HPDE6-E6E7 (cell line): ENCODE measurements at regions not wholly inside any gene's neighbourhood (a gene's known extent, or its start where the extent isn't known, plus 50 kb on each side); places are given as distances from the start of the nearest gene placed in this dataset.

Experiments used
- DNase-seq: peaks from one replicate; pipeline ENCODE4 v3.0.0; 2011; ENCODE audit warnings: missing footprints; ENCODE audit errors: extremely low spot score

DNA sequence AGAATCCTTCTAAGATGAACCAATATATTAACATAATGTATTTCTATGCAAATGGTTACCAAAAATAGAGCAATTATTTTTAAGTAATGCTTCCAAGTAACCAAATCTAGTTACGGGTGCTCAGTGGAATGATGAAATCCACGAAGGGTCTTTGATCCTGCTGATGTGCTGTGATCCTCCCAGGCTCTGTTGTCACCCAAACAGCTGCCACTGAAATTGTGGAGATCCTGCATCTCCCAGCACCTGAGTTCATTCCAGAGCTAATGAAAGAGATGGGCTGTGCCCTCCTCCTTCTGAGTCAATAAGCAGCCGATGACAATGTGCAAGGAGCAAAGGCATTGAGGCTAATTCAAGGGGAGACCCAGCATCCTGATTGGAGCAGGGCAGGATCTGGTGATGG is 362.4 kb upstream of the SOX11 start:
- no peak for DNase-seq

DNA sequence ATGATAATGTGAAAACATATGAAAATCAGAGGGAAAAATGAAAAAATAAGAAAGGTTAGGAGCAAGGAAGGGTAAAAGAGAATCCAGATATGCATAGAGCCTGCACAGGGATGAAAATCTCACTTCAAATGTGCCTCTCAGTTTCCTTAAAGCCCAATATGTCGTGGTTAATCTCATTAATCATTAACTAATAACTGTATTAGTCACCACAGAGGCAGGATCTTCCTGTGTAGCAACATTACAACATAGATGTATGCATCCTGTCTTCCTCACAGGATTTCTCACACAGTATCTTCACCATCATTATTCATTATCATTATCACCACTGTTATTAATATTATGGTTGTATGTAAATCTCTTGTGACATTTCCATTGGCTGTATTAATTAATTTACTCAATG is 361.2 kb upstream of the SOX11 start:
- no peak for DNase-seq

DNA sequence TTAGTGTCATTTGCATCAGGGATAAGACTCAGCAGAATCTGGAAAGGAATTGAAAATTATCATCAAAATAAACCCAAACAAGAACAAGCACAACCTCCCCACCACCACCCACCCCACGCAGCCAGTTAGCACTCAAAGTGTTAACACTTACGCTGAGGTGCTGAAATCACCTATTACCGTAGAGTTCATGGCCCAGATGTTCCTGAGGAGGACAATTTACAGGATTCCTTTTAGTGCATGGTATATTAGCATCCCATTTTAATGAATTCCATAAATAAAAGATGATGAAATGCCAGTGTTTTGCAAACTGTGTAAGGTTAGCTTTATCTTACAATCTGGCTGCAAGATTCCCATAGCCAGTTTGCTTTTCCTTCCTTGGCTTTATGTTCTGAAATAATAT is 359.3 kb upstream of the SOX11 start:
- DNase-seq: no peak

DNA sequence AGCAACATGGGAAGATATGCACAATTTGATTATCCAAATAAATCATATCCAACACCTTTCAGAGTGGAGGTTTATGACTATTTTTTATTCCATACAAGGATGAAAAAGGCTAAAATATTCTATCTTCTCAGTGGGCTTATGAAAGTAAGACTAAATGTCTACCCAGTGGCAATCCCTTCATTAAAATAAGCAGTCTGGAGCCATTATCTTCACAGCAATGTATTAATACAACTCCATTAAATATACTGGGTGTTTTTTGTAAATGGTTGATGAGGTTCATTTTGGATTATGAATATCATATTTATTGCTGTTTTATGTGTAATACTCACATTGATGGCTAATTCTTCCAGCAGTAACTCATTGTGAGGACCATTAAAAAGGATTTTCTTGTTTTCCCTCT is 352.7 kb upstream of the SOX11 start:
- DNase-seq: no peak

DNA sequence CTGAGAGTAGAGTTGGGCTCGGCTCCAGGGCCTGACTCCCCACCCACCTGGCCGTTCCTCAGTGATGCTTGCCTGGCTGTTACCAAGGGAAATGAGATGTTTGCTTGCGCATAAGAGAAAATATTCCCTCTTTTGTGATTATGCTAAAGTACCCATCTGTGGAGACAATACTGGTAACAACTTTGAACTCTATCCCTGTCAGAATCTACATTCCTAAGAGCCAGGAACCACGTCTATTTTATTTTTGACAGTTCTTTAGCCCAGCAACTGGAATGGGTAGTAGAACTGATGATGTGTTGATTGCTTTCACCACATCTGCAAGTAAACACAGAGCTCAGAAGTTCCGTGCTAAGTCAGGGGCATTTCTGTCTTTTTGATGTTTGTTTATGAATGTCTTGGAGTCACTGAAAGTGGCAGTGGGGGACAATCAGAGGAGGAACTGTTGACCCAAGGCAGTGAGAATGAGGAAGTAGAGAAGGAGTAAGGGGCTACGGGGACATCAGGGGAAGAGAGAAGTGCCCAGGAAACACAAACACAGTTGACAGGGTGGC is 348.3 kb upstream of the SOX11 start:
- no peak for DNase-seq

DNA sequence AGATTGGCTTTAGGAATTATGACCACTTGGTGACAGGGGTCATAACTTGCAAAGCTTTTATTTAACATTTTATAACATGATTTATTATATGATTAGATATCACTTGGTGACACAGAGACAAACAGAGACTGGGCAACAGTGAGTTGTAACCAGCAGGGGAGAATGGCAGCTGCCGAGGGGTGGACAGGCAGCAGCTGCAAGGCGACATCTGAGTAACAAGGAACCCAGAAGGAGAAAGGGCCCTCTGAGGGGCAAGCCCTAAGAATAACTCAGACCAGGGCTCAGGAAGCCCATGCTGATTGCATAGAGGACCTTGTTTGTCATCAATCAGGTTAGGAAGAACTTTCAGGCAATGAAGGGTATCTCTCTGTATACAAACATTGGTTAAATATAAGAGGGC is 339.9 kb upstream of the SOX11 start:
- DNase-seq: no peak

DNA sequence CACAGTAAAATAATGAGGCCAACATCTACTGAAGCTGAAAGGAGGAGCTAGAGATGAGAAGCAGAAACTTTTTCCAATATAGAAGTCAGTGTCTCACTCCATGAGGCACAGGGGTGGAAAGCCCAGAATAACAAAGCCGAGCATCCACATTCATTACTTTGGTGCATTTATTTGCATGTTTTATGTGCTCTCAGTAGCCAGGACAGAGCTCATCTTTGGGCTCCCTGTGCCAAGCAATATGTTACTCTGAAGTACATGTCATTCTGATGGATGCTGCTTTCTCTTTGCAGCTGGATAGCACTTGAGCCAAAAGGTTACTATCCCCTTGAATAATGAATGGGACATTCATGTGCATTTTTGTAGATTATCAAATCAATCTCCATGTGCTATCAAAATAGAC is 338.6 kb upstream of the SOX11 start:
- no peak for DNase-seq

DNA sequence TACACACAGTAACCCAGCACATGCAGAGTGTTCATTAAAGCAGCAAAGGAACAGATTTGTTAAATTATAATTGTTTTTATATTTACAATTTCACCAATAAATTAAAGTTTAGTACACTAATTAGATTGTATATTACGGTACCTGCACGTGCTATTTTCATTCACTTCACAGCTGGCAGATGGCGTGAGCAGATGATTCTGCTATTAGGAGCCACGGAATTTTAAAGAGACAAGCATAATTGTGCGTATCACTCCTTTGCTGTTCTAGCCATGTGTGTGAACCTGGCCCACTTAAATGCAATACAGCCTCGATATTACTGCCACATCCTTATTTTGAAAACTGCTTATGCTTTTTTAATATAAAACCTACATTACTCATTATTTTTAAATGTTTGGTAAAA is 332.8 kb upstream of the SOX11 start:
- DNase-seq: no peak

DNA sequence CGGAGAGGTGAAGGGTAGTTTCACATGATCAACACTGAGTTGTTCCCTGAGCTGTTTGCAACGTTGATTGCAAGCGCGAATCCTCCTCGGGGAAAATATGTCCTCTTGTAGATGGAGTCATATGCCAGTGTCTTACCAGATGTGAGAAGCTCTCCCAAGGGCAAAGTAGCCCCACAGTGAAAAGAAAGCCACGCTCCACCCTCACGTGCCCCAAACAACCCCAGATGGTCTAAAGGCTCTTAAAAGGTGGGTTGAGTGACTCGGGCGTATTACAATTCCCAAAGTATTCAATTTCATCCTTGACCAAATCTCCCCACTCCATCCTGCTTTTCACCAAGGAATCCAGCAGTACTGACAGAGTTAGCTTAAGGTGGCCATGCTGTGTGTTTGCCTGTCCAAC is 332.1 kb upstream of the SOX11 start:
- no peak for DNase-seq

DNA sequence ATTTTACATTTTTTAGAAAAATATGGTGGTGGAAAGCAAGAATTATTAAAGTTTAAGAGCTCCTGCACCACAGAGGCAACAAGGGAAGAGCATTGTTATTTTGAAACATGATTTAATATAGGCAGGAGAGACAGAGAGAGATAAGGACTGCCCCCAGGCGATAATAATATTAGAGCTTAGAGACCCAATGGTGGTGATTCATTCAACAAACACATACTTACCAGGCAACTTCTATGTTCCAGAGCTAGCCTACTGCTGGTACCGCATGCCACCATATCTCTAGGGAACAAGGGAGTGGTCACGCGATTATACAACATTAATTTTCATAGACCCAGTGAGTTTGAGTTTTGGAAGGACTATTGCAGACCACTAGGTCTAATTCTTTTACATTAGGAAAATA is 327.8 kb upstream of the SOX11 start:
- DNase-seq: no peak

DNA sequence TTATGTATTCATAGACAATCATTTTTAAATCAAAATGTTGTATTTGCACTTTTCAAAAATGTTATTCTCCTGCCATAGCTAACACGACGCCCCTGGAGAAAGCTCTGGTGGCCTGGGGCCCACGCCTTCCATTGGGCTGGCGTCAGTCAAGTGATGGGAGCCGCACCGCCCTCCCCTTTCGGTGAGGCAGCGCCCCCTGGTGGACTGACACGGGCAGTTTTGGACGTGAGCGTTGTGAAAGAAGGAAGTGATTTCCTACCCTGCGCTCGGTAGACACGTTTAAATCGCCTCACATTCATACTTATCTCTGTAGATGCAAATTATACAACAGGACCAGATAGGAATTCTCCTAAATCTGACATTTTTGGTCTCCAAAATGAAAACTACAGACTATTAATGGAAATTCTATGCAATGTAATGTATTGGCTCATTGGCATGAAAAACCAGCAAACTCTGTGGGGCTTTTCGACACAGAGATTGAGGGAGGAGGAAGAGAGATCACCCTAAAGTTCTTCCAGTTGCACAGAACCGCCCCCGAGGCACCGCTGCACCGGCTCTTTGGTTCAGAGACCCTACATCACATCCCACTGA is 326.2 kb upstream of the SOX11 start:
- DNase-seq: peak; percentile 2

DNA sequence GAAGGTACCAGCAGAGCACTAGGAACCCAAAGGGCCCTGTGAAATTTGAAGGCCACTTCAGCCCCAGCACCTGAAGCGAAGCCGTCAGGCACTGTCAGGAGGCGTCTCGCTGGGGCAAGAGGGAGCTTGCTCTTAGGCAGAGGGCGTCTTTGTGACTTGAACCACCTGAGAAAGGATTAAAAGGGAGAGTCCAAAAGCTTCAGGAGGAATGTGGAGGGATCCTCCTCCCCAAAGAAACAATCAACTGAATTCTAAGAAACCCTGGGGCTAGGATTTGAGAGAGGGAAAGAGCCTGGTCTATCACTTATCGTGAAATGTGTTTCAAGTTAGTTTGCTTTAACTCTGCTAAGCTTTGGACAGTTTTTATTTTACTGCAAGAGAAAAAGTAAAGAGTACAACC is 324.9 kb upstream of the SOX11 start:
- DNase-seq: no peak

DNA sequence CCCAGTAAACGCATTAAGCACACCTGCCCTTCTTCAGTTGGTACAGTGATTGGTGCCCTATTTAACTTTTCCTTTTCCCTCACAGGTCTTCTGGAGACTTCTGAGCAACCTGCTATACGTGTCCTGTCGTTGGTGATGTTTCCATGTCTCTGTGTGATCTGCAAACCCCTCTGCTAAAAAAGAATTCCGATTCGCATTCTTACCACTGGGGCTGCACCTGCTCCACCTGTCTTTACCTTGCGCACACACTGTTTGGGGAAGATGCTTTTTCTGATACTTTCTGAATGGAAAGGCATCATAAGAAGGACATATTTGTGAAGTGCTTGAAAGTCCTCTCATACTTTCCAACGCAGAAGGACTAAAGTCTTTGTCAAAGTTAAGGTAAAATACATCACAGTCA is 323.9 kb upstream of the SOX11 start:
- DNase-seq: no peak

DNA sequence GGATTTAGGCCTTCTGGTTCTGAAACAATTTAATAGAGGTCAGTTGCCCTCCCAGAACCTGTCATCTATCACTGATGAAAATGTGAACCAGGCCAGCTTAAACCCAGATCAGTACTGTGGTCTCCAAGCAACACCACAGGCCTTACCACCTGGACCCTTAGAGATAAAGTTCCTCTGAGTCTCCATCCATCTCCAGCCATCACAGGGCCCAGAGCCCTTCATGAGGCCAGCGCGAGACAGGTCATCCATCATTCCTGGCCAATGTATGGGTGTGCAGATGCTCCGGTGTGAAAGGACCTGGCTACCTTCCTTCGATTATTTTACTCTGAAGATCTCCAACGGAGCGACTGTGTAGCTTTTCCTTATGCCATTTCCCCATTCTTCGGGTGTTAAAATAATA is 322.7 kb upstream of the SOX11 start:
- DNase-seq: no peak

DNA sequence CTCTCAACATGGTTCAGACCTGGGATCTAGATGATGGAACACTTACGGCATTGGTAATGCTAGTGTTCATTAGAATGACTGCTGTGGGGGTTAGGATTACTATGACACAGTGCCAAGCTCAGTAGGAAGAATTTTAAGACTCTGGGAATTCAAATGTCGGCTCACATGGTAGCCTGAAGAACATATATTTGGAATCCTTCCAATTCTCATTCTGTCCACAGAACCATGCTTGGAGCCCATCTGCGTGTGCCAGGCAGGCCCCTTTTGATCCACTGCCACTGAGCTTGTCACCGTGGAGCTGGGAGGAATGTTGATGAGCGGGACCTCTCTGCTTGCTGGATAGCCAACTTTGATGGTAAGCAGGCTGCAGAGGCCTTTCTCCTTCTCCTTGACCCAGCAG is 322.0 kb upstream of the SOX11 start:
- DNase-seq: no peak

DNA sequence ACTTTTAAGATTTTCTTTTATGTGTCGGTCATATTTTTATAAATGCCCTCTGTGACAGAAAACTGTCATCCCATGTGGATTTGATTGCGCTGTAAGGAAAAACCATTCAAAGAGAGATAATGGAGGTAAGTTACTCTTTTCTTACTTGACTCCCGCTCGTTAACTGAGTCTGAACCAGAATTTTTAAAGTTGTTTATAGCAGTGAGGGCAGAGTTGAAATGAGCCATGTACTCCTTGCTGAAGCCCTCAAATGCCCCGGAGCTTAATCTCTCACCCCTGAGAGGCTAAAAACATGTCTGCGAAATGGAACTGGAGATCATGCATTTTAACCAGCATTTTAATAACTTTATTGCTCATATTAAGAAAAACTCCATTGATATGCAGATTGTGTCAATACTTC is 320.0 kb upstream of the SOX11 start:
- no peak for DNase-seq

DNA sequence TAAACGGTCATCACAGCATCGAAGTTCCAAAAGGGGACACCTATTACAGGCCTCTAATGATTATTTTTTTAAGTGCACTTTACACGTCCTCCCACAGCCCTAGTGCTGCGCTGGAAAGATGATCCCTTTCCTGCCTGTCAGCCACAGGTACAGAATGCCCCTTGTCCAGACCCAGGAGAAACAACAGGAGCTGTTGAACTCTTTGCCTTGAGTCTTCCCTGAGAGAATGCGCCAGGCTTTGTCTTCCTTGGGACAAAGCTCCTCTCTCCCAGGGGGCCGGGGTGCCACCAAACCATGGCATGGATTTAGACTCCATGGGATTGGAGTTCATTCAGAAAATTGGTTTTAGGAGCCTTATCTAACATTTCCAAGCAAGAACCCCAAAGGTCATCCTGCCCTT is 319.0 kb upstream of the SOX11 start:
- DNase-seq: no peak

DNA sequence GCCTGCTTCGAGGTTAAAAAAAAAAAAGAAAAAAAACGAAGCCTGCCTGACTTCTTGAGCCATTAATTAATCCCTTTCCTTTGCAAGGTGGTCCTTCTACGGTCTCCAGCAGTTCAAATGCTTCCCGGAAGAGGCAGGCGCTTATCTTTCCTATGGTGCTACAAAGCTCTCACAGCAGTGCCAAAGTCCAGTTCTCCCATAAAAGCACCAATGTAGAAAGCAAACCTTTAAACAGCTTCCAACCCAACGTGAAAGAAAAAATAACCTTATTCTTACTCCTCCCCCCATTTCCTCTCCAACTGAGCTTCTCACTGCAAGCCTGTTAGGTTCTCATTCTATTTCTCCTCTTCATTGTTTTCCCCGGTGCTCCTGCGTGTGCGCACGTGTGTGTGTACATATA is 317.4 kb upstream of the SOX11 start:
- DNase-seq: no peak

DNA sequence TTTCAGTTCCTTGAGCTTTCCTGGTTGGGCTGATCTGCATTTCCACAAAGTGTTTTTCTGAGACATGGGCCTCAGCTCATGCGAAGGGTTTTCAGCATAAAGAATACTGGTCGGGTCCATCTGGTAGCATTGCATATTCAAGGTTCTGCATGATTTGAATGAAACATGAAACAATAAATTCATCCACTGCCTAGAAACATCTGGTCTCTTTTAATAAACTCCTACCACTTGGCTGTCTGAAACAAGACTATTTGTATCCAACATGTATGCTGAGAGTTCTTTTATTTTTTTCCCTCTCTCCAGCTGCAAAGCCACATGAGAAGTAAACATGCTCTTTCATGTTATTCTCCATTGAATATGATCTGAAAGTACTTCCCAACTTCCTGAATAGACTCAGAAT is 314.9 kb upstream of the SOX11 start:
- DNase-seq: no peak

DNA sequence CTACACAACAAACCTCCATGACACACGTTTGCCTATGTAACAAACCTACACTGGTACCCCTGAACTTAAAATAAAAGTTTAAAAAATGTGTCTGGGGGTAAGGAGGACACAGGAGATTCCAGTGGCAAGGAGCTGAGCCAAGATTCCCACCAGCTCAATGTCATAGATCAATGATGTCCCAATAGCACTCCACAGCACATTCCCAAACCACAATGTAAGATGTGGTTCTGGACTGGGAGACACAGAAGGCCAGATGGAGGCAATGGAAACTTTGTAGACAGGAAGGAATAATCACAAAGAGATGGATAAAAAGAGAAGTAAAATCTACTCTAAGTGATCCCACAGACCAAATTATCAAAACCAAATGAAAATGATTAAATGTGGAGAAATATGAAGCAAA is 312.4 kb upstream of the SOX11 start:
- no peak for DNase-seq

DNA sequence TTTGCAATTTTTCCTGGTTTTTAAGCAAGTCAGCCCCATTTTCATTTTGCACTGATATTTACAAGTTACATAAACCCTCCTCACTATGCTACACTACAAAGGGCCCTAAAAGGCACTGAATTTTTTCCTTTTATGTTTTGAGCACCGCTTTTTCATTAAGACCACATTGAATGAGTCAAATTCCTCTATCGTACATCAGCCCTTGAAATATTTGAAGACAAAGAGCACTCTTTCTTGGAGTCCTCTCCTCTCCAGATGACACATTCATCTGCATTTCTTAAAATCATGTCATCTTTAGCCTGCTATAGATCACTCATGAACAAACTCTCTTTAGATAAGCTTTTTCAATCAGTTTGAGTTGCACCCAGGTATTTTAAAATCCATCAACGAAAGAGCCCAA is 306.6 kb upstream of the SOX11 start:
- DNase-seq: no peak

DNA sequence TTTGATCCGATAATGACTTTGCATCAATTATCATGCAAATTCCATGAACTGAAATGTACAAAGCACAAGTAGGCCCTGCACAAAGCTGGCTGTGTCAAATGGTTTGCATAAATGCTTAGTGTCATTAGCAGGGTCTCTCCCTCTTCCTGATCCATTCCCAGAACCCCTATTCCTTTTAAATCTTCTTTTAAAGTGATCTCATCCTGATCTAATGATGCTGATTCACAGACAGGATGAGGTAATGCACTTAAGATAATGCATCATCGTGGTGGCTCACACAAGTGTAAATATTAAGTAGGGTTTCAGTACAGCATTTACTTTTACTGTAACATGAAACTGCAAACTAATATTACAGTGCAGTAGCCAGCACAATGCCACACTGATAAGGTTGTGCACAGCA is 304.8 kb upstream of the SOX11 start:
- DNase-seq: no peak

DNA sequence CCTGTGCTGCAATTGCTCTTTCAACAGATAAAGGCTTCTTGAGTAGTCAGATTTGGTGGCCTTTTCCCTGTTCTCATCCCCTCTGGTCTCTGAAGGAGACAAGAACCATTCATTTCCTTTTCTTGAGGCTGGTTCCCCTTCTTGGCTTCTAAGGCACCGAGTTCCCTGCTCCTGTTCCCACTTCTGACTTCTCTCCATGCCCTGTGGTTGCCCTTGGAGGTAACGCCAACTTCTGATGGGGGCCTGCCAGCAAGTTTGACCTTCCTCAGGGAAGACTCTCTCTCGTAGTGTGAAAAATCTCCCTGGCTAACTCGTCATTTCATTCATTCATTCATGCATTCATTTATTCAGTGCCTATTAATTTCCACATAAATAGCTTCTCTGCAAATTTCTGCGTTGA is 302.4 kb upstream of the SOX11 start:
- no peak for DNase-seq

DNA sequence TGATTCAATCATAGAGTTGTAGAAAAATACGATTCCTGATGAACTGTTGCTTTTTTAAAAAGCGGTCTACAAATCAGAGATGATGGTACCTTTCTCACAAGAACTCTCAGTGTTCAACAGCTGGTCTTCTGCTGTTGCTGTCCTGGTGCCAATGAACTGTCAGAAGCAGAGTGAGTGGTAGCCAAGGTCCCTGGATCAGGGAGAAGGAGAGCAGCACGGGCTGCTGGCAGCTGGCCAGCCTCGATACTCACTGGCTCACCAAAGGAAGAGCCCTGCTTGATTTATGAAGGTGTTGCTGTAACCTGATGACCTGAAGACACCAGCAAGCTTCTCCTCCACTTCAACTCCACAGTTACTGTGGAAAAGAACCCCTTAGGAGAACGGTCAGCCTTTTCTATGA is 300.8 kb upstream of the SOX11 start:
- DNase-seq: no peak

DNA sequence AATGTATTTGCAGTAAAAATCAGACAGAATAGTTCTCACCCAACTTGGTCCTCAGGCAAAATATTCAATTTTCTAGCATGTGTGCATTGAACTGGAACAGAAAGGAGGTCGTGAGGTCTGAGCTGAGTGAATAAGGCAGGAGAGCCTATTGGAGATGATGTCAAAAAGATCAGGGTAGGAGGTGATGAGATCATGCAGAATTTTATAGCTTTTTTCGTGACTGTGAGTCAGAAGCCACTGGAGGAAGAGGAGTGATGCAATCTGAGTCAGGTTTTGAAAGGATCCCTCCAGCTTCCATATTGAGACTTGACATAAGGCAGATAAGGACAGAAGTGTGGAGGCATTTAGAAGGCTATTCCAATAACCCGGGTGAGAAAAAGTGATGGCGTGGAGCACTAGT is 299.5 kb upstream of the SOX11 start:
- no peak for DNase-seq
